ENCODE measurements at regions not wholly inside any gene's neighbourhood (a gene's known extent, or its start where the extent isn't known, plus 50 kb on each side); places are given as distances from the start of the nearest gene placed in this dataset.

DNA sequence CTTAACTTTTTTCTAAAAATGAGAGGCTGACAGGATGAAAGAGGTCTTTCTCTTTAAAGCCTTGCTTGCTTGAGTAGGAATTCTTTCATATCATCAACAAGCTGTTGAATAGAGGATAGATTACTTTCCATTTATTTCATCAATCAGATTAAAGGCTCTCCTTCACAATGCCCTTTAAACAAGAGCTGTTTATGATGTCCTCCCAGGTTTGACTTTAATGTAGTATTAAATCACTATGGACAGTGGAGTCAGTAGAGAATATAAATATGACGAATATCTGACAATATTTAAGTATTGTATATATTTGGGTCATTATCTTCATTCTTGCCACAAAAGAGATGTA, 282.0 kb downstream of the ISL1 start:
- peak overlapping the region; percentile 25 for H3K27ac Mint-ChIP-seq (ENCODE audit: unreplicated experiment)

GRCh38 chr5:51669095-51669494, 285.8 kb downstream of the ISL1 start:
- Mint-ChIP-seq H3K9me3 (ENCODE audit: unreplicated experiment) (peaks cover 6% of the 10 kb centered on the region), H3K27me3 (ENCODE audit: unreplicated experiment) (no peaks in the 10 kb centered on the region), H3K36me3 (ENCODE audit: unreplicated experiment) (no peaks in the 10 kb centered on the region), H3K4me1 (ENCODE audit: low read depth, unreplicated experiment) (peaks cover 11% of the 10 kb centered on the region), H3K27ac (ENCODE audit: unreplicated experiment) (no peak overlapping the region), H3K4me3 (ENCODE audit: unreplicated experiment) (no peak overlapping the region)
- no peak for DNase-seq
- TF ChIP-seq, protein P1, sequence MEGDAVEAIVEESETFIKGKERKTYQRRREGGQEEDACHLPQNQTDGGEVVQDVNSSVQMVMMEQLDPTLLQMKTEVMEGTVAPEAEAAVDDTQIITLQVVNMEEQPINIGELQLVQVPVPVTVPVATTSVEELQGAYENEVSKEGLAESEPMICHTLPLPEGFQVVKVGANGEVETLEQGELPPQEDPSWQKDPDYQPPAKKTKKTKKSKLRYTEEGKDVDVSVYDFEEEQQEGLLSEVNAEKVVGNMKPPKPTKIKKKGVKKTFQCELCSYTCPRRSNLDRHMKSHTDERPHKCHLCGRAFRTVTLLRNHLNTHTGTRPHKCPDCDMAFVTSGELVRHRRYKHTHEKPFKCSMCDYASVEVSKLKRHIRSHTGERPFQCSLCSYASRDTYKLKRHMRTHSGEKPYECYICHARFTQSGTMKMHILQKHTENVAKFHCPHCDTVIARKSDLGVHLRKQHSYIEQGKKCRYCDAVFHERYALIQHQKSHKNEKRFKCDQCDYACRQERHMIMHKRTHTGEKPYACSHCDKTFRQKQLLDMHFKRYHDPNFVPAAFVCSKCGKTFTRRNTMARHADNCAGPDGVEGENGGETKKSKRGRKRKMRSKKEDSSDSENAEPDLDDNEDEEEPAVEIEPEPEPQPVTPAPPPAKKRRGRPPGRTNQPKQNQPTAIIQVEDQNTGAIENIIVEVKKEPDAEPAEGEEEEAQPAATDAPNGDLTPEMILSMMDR (IDR thresholded peaks at IDR 0.05; ENCODE audit: partially characterized antibody, unreplicated experiment): no peak

More for the DNA sequence above, 282.0 kb downstream of the ISL1 start:
- Mint-ChIP-seq H3K9me3 (ENCODE audit: unreplicated experiment) (no peaks in the 10 kb centered on the region), H3K36me3 (ENCODE audit: unreplicated experiment) (no peaks in the 10 kb centered on the region), H3K27me3 (ENCODE audit: unreplicated experiment) (peaks cover 1% of the 10 kb centered on the region), H3K4me1 (ENCODE audit: low read depth, unreplicated experiment) (peaks cover 13% of the 10 kb centered on the region), H3K4me3 (ENCODE audit: unreplicated experiment) (peak overlapping the region; percentile 37)
- TF ChIP-seq, protein P1 (IDR thresholded peaks at IDR 0.05; ENCODE audit: partially characterized antibody, unreplicated experiment): no peak
- DNase-seq: no peak

- H3K9me3 Mint-ChIP-seq (ENCODE audit: unreplicated experiment): peaks cover 4% of the 10 kb centered on the region
- no peak overlapping the region for H3K27ac Mint-ChIP-seq (ENCODE audit: unreplicated experiment)
- no peaks in the 10 kb centered on the region for H3K4me1 Mint-ChIP-seq (ENCODE audit: low read depth, unreplicated experiment)
- no peaks in the 10 kb centered on the region for H3K36me3 Mint-ChIP-seq (ENCODE audit: unreplicated experiment)
- peaks cover 3% of the 10 kb centered on the region for H3K27me3 Mint-ChIP-seq (ENCODE audit: unreplicated experiment)
- DNase-seq: no peak
- H3K4me3 Mint-ChIP-seq (ENCODE audit: unreplicated experiment): no peak overlapping the region
- TF ChIP-seq, protein P1 (IDR thresholded peaks at IDR 0.05; ENCODE audit: partially characterized antibody, unreplicated experiment): no peak
These were observed 295.1 kb downstream of the ISL1 start for GRCh38 chr5:51678330-51678729.

DNA sequence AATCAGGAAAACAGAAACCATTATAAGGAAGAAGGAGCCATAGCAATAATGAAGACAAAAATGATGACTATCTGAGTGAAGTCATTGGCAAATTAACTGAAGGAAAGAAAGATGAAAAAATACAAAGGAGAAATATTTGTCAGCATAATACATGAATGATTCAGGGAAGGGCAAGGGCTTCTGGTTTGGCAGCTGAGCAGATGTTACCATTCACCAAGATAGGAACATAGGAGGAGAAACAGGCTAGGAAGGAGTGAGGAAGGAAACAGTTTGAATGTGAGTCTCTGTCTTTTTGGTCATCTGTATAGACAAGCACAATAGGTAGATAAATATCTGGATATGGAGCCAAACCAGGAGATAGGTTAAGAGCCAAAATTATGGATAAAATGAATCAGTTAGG, 296.0 kb downstream of the ISL1 start:
- no peak for DNase-seq
- Mint-ChIP-seq H3K4me1 (ENCODE audit: low read depth, unreplicated experiment) (no peaks in the 10 kb centered on the region), H3K27ac (ENCODE audit: unreplicated experiment) (no peak overlapping the region), H3K4me3 (ENCODE audit: unreplicated experiment) (no peak overlapping the region), H3K27me3 (ENCODE audit: unreplicated experiment) (peaks cover 3% of the 10 kb centered on the region), H3K9me3 (ENCODE audit: unreplicated experiment) (no peaks in the 10 kb centered on the region), H3K36me3 (ENCODE audit: unreplicated experiment) (no peaks in the 10 kb centered on the region)
- TF ChIP-seq, protein P1 (IDR thresholded peaks at IDR 0.05; ENCODE audit: partially characterized antibody, unreplicated experiment): no peak

- Mint-ChIP-seq H3K27me3 (ENCODE audit: unreplicated experiment) (peaks cover 3% of the 10 kb centered on the region), H3K4me3 (ENCODE audit: unreplicated experiment) (no peak overlapping the region), H3K27ac (ENCODE audit: unreplicated experiment) (no peak overlapping the region), H3K9me3 (ENCODE audit: unreplicated experiment) (peaks cover 3% of the 10 kb centered on the region), H3K4me1 (ENCODE audit: low read depth, unreplicated experiment) (no peaks in the 10 kb centered on the region), H3K36me3 (ENCODE audit: unreplicated experiment) (peaks cover 5% of the 10 kb centered on the region)
- no peak for DNase-seq
- TF ChIP-seq, protein P1 (IDR thresholded peaks at IDR 0.05; ENCODE audit: partially characterized antibody, unreplicated experiment): no peak
These were observed 301.6 kb downstream of the ISL1 start for GRCh38 chr5:51684794-51685355.
